GM10266 (cell line): ENCODE measurements at regions not wholly inside any gene's neighbourhood (a gene's known extent, or its start where the extent isn't known, plus 50 kb on each side); places are given as distances from the start of the nearest gene placed in this dataset.

Experiments used
- DNase-seq: peaks from one replicate; pipeline ENCODE4 v3.0.0; 2012; ENCODE audit errors: extremely low spot score
- CTCF ChIP-seq: IDR thresholded peaks from 2 replicates; pipeline ENCODE4 v1.5.1; 2012; ENCODE audit warnings: mild to moderate bottlenecking, low read depth; ENCODE audit not compliant: control insufficient read depth, insufficient read depth; ENCODE audit errors: missing control alignments

GRCh38 chr20:24378661-24379483 lies 90.6 kb upstream of the SYNDIG1 start:
- no peak for DNase-seq
- TF ChIP-seq CTCF = no peak

DNA sequence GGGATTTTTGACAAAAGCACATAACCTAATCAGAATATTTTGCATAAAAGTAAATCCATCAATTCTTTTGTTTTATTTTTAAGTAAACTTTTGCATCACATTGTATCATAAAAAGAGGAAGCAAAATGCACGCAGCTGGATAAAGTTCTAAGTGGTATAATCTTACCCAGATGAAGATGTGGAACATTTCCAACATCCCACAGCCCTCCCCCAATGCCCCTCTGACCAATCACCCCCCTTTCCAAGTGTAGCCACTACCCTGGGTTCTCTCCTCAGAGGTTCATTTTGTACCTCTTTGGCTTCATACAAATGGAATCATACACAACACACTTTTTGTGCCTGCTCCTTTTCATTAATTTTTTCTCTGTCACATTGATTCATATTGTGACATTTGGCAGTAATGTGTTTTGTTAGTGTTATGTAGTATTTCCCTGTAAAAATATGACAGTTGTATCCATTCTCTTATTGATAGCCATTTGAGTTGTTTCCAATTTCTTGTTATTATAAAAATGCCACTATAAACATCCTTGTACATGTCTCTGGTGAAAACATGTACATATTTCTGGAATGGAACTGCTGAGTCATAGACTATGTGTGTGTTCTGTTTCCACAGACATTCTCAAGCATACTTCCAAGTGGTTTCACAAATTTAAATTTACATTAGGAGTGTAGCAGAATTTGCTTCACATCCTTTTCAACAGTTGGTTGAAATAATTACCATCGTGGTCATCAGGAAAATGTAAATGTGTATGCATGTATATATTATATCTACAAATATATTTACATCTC lies 92.9 kb upstream of the SYNDIG1 start:
- no peak for DNase-seq
- no peak for TF ChIP-seq CTCF

GRCh38 chr20:24373372-24373771 lies 96.1 kb upstream of the SYNDIG1 start:
- TF ChIP-seq CTCF = no peak
- no peak for DNase-seq

GRCh38 chr20:24370911-24371695 lies 98.3 kb upstream of the SYNDIG1 start:
- TF ChIP-seq CTCF = no peak
- no peak for DNase-seq

- no peak for TF ChIP-seq CTCF
- DNase-seq = no peak
These were observed 99.2 kb upstream of the SYNDIG1 start for GRCh38 chr20:24370249-24370648.

- TF ChIP-seq CTCF = no peak
- DNase-seq = no peak
These were observed 101.2 kb upstream of the SYNDIG1 start for GRCh38 chr20:24368253-24368652.
